Keratinocyte (primary cell): ENCODE measurements at regions not wholly inside any gene's neighbourhood (a gene's known extent, or its start where the extent isn't known, plus 50 kb on each side); places are given as distances from the start of the nearest gene placed in this dataset.

ENCODE experiments used
- DNase-seq: peaks from one replicate; pipeline ENCODE4 v3.0.0-alpha.2; 2011; ENCODE audit warnings: low read depth, missing footprints, low spot score
- FAIRE-seq: peaks from 2 replicates; lab custom pipeline; 2011; peaks lifted over from hg19 to GRCh38; lab: Jason Lieb, UNC
- H2AFZ ChIP-seq: 2 replicates; pipeline ENCODE4 v1.6.0; 2012; ENCODE audit warnings: low read length, control low read depth, inconsistent platforms; ENCODE audit not compliant: control insufficient read depth
- H3K27ac ChIP-seq: 2 replicates; pipeline ENCODE4 v1.5.1; 2011; ENCODE audit warnings: low read length; ENCODE audit not compliant: control insufficient read depth, insufficient read depth
- H3K27me3 ChIP-seq: 3 replicates; pipeline ENCODE4 v1.6.0; 2011; ENCODE audit warnings: low read length; ENCODE audit not compliant: control insufficient read depth, insufficient read depth; ENCODE audit errors: extremely low read depth
- H3K36me3 ChIP-seq, 2 experiments: 2 replicates in 1 of 2; 3 replicates in 1 of 2; pipeline ENCODE4 v1.5.1; 2011; ENCODE audit warnings: low read length in 2 of 2, mild to moderate bottlenecking in 1 of 2; ENCODE audit not compliant: control insufficient read depth in 2 of 2, insufficient read depth in 2 of 2; ENCODE audit errors: extremely low read depth in 1 of 2
- H3K4me1 ChIP-seq: 3 replicates; pipeline ENCODE4 v1.5.1; 2011; ENCODE audit warnings: low read length; ENCODE audit not compliant: control insufficient read depth, insufficient read depth; ENCODE audit errors: extremely low read depth
- H3K4me2 ChIP-seq: 3 replicates; pipeline ENCODE4 v1.6.0; 2011; ENCODE audit warnings: low read depth, low read length; ENCODE audit not compliant: control insufficient read depth, insufficient read depth; ENCODE audit errors: extremely low read depth
- H3K4me3 ChIP-seq, 3 experiments: fragments of 200-600 bp in 1 of 3; sonication (generic) in 1 of 3; 2 replicates in 2 of 3; 3 replicates in 1 of 3; pipeline ENCODE4 v1.5.1; 2011 to 2016; ENCODE audit warnings: low read length in 3 of 3, mild to moderate bottlenecking in 3 of 3, control low read depth in 2 of 3, inconsistent platforms in 1 of 3, low read depth in 1 of 3, mixed read lengths in 1 of 3, mixed run types in 1 of 3, moderate library complexity in 1 of 3; ENCODE audit not compliant: control insufficient read depth in 2 of 3, insufficient read depth in 2 of 3; ENCODE audit errors: extremely low read depth in 1 of 3
- H3K79me2 ChIP-seq: 2 replicates; pipeline ENCODE4 v1.6.0; 2012; ENCODE audit warnings: low read length; ENCODE audit not compliant: control insufficient read depth, insufficient read depth
- H3K9ac ChIP-seq: 3 replicates; pipeline ENCODE4 v1.6.0; 2011; ENCODE audit warnings: low read length; ENCODE audit not compliant: control insufficient read depth, insufficient read depth; ENCODE audit errors: extremely low read depth
- H3K9me1 ChIP-seq: 3 replicates; pipeline ENCODE4 v1.6.0; 2011; ENCODE audit warnings: low read length; ENCODE audit not compliant: control insufficient read depth, insufficient read depth; ENCODE audit errors: extremely low read depth
- H3K9me3 ChIP-seq: 2 replicates; pipeline ENCODE4 v1.5.1; 2012; ENCODE audit warnings: low read depth, low read length; ENCODE audit not compliant: control insufficient read depth
- H4K20me1 ChIP-seq: 3 replicates; pipeline ENCODE4 v1.6.0; 2011; ENCODE audit warnings: low read length; ENCODE audit not compliant: control insufficient read depth, insufficient read depth; ENCODE audit errors: extremely low read depth
- EZH2 ChIP-seq: IDR thresholded peaks from one replicate; pipeline ENCODE4 v1.6.1; 2012; ENCODE audit warnings: inconsistent platforms, mild to moderate bottlenecking, low read length, moderate library complexity
- dilution Hi-C: fragments of 300-500 bp; cut with MboI; formaldehyde crosslinking; loops from one replicate; pipeline ENCODE4 v1.7.0; 2020; ENCODE audit warnings: low sequenced_read_pairs; ENCODE audit not compliant: extremely low pct_ligation_motif_present
- TF ChIP-seq, protein P1 (sequence below), 3 experiments: IDR thresholded peaks in 1 of 3; conservative IDR thresholded peaks in 1 of 3; optimal IDR thresholded peaks in 1 of 3; 2 replicates in 2 of 3; 3 replicates in 1 of 3; pipeline versions ENCODE3 to v1.5.1; 2011; ENCODE audit warnings: low read length in 3 of 3, mild to moderate bottlenecking in 3 of 3, moderate library complexity in 2 of 3, control low read depth in 1 of 3, inconsistent platforms in 1 of 3; ENCODE audit not compliant: insufficient read depth in 2 of 3; ENCODE audit errors: extremely low read depth in 1 of 3

DNA sequence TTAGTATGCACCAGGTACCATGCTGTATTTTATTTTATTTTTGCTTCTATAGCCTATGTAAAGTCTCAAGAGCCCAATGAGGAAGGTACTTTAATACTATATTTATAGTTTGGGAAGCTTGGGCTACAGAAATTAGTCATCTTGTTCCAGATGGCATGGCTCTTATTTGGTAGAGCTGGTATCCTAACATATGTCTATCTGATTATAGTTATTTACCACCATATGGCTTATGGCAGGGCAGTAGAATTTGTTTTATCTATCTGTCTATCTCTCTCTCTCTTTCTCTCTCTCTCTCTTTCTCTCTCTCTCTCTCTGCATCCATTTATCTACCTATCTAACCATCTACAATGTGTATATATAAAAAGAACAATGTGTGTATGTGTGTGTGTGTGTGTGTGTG is 1293.7 kb upstream of the SLC39A10 start:
- no peak overlapping the region for H3K4me3 ChIP-seq
- no peaks in the 10 kb centered on the region for H3K4me1 ChIP-seq
- no peaks in the 10 kb centered on the region for H4K20me1 ChIP-seq
- no peaks in the 10 kb centered on the region for H3K27me3 ChIP-seq
- H3K9me1 ChIP-seq: no peaks in the 10 kb centered on the region
- H3K4me2 ChIP-seq: no peak overlapping the region
- no peak overlapping the region for H2AFZ ChIP-seq
- FAIRE-seq (no peak), DNase-seq (no peak)
- TF ChIP-seq, protein P1, sequence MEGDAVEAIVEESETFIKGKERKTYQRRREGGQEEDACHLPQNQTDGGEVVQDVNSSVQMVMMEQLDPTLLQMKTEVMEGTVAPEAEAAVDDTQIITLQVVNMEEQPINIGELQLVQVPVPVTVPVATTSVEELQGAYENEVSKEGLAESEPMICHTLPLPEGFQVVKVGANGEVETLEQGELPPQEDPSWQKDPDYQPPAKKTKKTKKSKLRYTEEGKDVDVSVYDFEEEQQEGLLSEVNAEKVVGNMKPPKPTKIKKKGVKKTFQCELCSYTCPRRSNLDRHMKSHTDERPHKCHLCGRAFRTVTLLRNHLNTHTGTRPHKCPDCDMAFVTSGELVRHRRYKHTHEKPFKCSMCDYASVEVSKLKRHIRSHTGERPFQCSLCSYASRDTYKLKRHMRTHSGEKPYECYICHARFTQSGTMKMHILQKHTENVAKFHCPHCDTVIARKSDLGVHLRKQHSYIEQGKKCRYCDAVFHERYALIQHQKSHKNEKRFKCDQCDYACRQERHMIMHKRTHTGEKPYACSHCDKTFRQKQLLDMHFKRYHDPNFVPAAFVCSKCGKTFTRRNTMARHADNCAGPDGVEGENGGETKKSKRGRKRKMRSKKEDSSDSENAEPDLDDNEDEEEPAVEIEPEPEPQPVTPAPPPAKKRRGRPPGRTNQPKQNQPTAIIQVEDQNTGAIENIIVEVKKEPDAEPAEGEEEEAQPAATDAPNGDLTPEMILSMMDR (optimal IDR thresholded peaks at IDR 0.05 in 1 of 3, IDR thresholded peaks at IDR 0.05 in 1 of 3, conservative IDR thresholded peaks at IDR 0.05 in 1 of 3; ENCODE audit: extremely low read depth in 1 of 3, insufficient read depth in 2 of 3, low read length in 3 of 3): no peak
- no peak for TF ChIP-seq EZH2
- no peaks in the 10 kb centered on the region for H3K9me3 ChIP-seq
- dilution Hi-C loops: no loop called here
- H3K79me2 ChIP-seq: no peaks in the 10 kb centered on the region
- no peak overlapping the region for H3K9ac ChIP-seq
- no peak overlapping the region for H3K27ac ChIP-seq
- no peaks in the 10 kb centered on the region for H3K36me3 ChIP-seq

DNA sequence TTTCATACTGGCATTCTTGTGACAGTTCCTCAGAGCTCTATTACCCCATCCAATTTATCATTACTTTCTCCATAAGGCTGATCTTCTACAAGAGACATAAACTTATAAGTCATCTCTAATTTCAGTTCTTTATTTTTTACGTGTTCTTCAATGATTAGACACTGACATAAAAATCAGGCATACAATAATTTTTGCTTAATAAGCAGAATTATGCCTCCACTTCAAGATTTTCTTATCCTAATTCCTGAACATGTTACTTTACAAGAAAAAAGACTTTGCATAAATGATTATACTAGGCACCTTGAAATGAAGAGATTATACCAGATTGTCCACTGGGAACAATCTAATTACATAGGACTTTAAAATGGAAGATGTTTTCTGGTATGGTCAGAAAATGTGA is 1304.5 kb upstream of the SLC39A10 start:
- dilution Hi-C loops: no loop called here
- H3K27me3 ChIP-seq: no peaks in the 10 kb centered on the region
- no peak overlapping the region for H2AFZ ChIP-seq
- no peak for TF ChIP-seq EZH2
- TF ChIP-seq, protein P1 (optimal IDR thresholded peaks at IDR 0.05 in 1 of 3, IDR thresholded peaks at IDR 0.05 in 1 of 3, conservative IDR thresholded peaks at IDR 0.05 in 1 of 3; ENCODE audit: extremely low read depth in 1 of 3, insufficient read depth in 2 of 3, low read length in 3 of 3): no peak
- no peaks in the 10 kb centered on the region for H3K9me3 ChIP-seq
- no peak overlapping the region for H3K27ac ChIP-seq
- no peak overlapping the region for H3K9ac ChIP-seq
- H3K4me2 ChIP-seq: no peak overlapping the region
- H3K4me1 ChIP-seq: no peaks in the 10 kb centered on the region
- H3K9me1 ChIP-seq: no peaks in the 10 kb centered on the region
- no peak for FAIRE-seq
- no peaks in the 10 kb centered on the region for H3K36me3 ChIP-seq
- H4K20me1 ChIP-seq: no peaks in the 10 kb centered on the region
- no peaks in the 10 kb centered on the region for H3K79me2 ChIP-seq
- H3K4me3 ChIP-seq: no peak overlapping the region
- no peak for DNase-seq
